ENCODE measurements at regions not wholly inside any gene's neighbourhood (a gene's known extent, or its start where the extent isn't known, plus 50 kb on each side); places are given as distances from the start of the nearest gene placed in this dataset.

DNA sequence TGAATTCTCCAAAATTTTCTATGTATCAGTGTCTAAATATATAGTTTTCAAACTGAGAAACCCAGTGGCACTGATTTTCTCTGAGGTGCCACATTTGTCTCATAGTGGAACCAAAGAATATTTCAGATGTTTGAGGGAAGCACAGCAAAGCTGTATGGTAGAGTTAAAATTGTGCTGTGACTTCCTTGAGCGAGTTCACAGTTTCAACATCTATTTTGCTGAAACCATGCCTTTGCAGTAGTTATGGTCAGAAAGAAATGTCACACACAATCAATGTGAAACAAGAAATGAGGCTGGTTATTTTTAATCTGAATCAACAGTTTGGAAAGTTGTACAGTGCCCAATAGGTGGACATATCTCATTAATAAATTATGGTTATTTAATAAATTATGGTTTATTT, 394.0 kb upstream of the SPTLC3 start:
- CTCF ChIA-PET, result no interaction called here
- no peaks in the 10 kb centered on the region for H3K79me2 ChIP-seq (ENCODE audit: control insufficient read depth, insufficient read depth, low read length)
- peaks cover 8% of the 10 kb centered on the region for H3K9me3 ChIP-seq (replicated peaks; ENCODE audit: control insufficient read depth, insufficient read depth, low read length)
- dilution Hi-C loops (cut with MboI; ENCODE audit: extremely low pct_ligation_motif_present, low sequenced_read_pairs) (no loop called here), intact Hi-C loops (cut with micrococcal nuclease) (no loop called here)
- FAIRE-seq, result no peak
- no TSS peak for BruUV-seq (replicated peaks)
- H3K36me3 ChIP-seq (ENCODE audit: control insufficient read depth in 2 of 2, extremely low read depth in 1 of 2, insufficient read depth in 2 of 2, low read length in 2 of 2), result no peaks in the 10 kb centered on the region
- no peak overlapping the region for H2AFZ ChIP-seq (ENCODE audit: low read depth, low read length)
- H3K4me1 ChIP-seq (ENCODE audit: control insufficient read depth, extremely low read depth, insufficient read depth, low read length), result no peaks in the 10 kb centered on the region
- H3K4me3 ChIP-seq (replicated peaks in 1 of 3; ENCODE audit: insufficient read depth in 1 of 3, low read depth in 1 of 3, low read length in 3 of 3), result no peak overlapping the region
- no peak for DNase-seq (ENCODE audit: low read depth, low spot score)
- no peak overlapping the region for H3K4me2 ChIP-seq (ENCODE audit: insufficient read depth, low read length)
- H3K9me1 ChIP-seq (replicated peaks; ENCODE audit: control insufficient read depth, extremely low read depth, insufficient read depth, low read length), result no peaks in the 10 kb centered on the region
- H3K27ac ChIP-seq (ENCODE audit: insufficient read depth, low read depth, low read length), result no peak overlapping the region
- POLR2A ChIA-PET, result no interaction called here
- H3K9ac ChIP-seq (replicated peaks; ENCODE audit: extremely low read depth, insufficient read depth, low read length), result no peak overlapping the region
- no peaks in the 10 kb centered on the region for H3K27me3 ChIP-seq (ENCODE audit: control insufficient read depth in 2 of 2, insufficient read depth in 2 of 2, low read length in 2 of 2)
- no peaks in the 10 kb centered on the region for H4K20me1 ChIP-seq (replicated peaks; ENCODE audit: control insufficient read depth, extremely low read depth, insufficient read depth, low read length)
- no peak for TF ChIP-seq EZH2 (IDR thresholded peaks at IDR 0.05; ENCODE audit: borderline replicate concordance, low read depth, low read length, severe bottlenecking)
- TF ChIP-seq GATA2 (IDR thresholded peaks at IDR 0.05; ENCODE audit: insufficient read depth, insufficient read length, low read depth, low read length), result no peak
- TF ChIP-seq FOS (IDR thresholded peaks at IDR 0.05; ENCODE audit: borderline replicate concordance, insufficient read depth, low read length), result no peak
- no peak for TF ChIP-seq JUN (IDR thresholded peaks at IDR 0.05; ENCODE audit: borderline replicate concordance, insufficient read depth, insufficient read length, low read depth)
- no peak for TF ChIP-seq MAX (IDR thresholded peaks at IDR 0.05; ENCODE audit: insufficient read depth, insufficient read length)
- TF ChIP-seq POLR2AphosphoS5 (IDR thresholded peaks at IDR 0.05; ENCODE audit: insufficient read depth, low read depth, low read length), result no peak
- TF ChIP-seq, protein P1, sequence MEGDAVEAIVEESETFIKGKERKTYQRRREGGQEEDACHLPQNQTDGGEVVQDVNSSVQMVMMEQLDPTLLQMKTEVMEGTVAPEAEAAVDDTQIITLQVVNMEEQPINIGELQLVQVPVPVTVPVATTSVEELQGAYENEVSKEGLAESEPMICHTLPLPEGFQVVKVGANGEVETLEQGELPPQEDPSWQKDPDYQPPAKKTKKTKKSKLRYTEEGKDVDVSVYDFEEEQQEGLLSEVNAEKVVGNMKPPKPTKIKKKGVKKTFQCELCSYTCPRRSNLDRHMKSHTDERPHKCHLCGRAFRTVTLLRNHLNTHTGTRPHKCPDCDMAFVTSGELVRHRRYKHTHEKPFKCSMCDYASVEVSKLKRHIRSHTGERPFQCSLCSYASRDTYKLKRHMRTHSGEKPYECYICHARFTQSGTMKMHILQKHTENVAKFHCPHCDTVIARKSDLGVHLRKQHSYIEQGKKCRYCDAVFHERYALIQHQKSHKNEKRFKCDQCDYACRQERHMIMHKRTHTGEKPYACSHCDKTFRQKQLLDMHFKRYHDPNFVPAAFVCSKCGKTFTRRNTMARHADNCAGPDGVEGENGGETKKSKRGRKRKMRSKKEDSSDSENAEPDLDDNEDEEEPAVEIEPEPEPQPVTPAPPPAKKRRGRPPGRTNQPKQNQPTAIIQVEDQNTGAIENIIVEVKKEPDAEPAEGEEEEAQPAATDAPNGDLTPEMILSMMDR (IDR thresholded peaks at IDR 0.05; ENCODE audit: extremely low read depth in 1 of 2, insufficient read depth in 1 of 2, low read depth in 1 of 2, low read length in 2 of 2), result no peak
- TF ChIP-seq MYC (IDR thresholded peaks at IDR 0.05; ENCODE audit: low read depth, low read length), result no peak
- TF ChIP-seq POLR2A (IDR thresholded peaks at IDR 0.05; ENCODE audit: low read depth, low read length), result no peak
